Heart left ventricle (tissue), 16 donors: ENCODE measurements at regions not wholly inside any gene's neighbourhood (a gene's known extent, or its start where the extent isn't known, plus 50 kb on each side); places are given as distances from the start of the nearest gene placed in this dataset.
"Not testable (repeated sequence)": the region's sequence is repeated elsewhere in the genome, so short reads cannot be mapped to it uniquely, and the experiment has no call there.

Experiments used
- ATAC-seq, 4 donors: fragments of 200-7000 bp; cut with Tn5 transposase; one replicate each; pipeline ENCODE4 v1.9.1; 2020 to 2022; ENCODE audit warnings: moderate library complexity in 4 of 4, mild to moderate bottlenecking in 3 of 4, moderate number of reproducible peaks in 1 of 4
- DNase-seq, 5 donors: peaks; one replicate each; pipeline ENCODE4 v3.0.0-alpha.2; 2020
- H3K27ac ChIP-seq, 12 donors: fragments of 200-600 bp; sonication (generic) in 4 of 12; one replicate each; pipeline versions ENCODE4 v1.5.0 to v1.8.0; 2016 to 2022; ENCODE audit warnings: mild to moderate bottlenecking in 2 of 12
- H3K27me3 ChIP-seq, 9 donors: fragments of 200-600 bp; sonication (generic) in 2 of 9; one replicate each; pipeline versions ENCODE4 v1.5.1 to v1.8.0; 2016 to 2022; ENCODE audit warnings: mild to moderate bottlenecking in 3 of 9
- H3K36me3 ChIP-seq, 9 donors: fragments of 200-600 bp; sonication (generic) in 2 of 9; one replicate each; pipeline versions ENCODE4 v1.5.0 to v1.8.0; 2018 to 2022; ENCODE audit warnings: mild to moderate bottlenecking in 2 of 9
- H3K4me1 ChIP-seq, 12 donors: fragments of 200-600 bp; sonication (generic) in 4 of 12; one replicate each; pipeline versions ENCODE4 v1.5.0 to v1.8.0; 2016 to 2022; ENCODE audit warnings: mild to moderate bottlenecking in 3 of 12
- H3K4me3 ChIP-seq, 12 donors: fragments of 200-600 bp; sonication (generic) in 4 of 12; one replicate each; pipeline versions ENCODE4 v1.5.0 to v1.8.0; 2017 to 2022; ENCODE audit warnings: mild to moderate bottlenecking in 9 of 12, moderate library complexity in 4 of 12
- H3K9me3 ChIP-seq, 12 donors: fragments of 200-600 bp; sonication (generic) in 4 of 12; one replicate each; pipeline versions ENCODE4 v1.5.0 to v1.8.0; 2016 to 2022; ENCODE audit warnings: mild to moderate bottlenecking in 1 of 12
- WGBS, 4 donors: extraction: QIAGEN DNeasy Blood & Tissue Kit in 2 of 4; methylation state at CpG; one replicate each; pipeline versions ENCODE4 v1.1.5 to v1.1.7; 2013 to 2018; 5-methylcytosine and 5-hydroxymethylcytosine counted together
- intact Hi-C, 10 donors: fragments of 100-400 bp; cut with DNase I; formaldehyde crosslinking; loops; one replicate each; pipeline versions ENCODE4 v1.11.1 to v1.14.2; 2022
- TF ChIP-seq, protein P1 (sequence below), 12 donors: fragments of 200-600 bp; sonication (generic) in 4 of 12; IDR thresholded peaks; one replicate each; pipeline versions ENCODE4 v1.5.0 to v1.8.0; 2018 to 2022; ENCODE audit warnings: antibody characterized with exemption in 12 of 12, mild to moderate bottlenecking in 5 of 12
- donor health status: ischemic (EF 13 %, LVEDD 7.1; RV severe dilation, severe dysfunction).
- donor health status: healthy with polysubstance abuse.
- donor health status: DM: no; HTN: yes; CAD: no.
- donor health status: DM: no; HTN: no; CAD: no.
- donor health status: ischemic (EF 25% LVEDD 6.9; RV normal size, moderate dysfunction).
- donor health status: ischemic (EF 25% LVEDD 5.7; RV mildly dilated, moderate dysfunction).
- donor health status: healthy.
- donor health status: DM: yes; HTN: yes; CAD: no.
- donor health status: ischemic (EF 35%, LVEDD 5.7; RV mildly dilated, moderate dysfunction).
- donor health status: nonischemic (EF 11% LVEDD 7.7; RV severe dilation, severe dysfunction).
- donor health status: DM: yes; HTN: yes; CAD: no.
- donor health status: PGD.
- donor health status: ischemic (EF 29% LVEDD 5.4; RV normal size, mild dysfunction).
- donor health status: nonischemic (EF 23%, LVEDD 6.1; RV moderate dilation, normal function).

DNA sequence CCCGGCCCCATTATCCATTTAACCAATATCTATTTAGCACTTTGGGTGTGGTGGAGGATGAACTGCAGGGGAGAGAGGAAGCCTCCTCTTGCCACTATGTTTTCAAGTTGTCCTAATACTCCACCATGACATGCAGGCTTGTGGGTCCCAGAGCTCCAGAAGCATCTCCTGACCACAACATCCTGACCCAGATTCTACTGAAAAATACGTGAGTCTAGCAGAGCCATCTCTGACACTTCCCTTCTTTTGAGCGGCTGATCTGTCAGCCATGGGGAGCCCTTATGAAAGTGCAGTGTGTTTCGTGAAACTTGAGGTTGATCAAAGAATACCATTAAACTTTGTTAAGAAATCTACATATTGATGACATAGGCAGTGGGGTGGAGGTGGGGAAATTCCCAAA lies 126.6 kb downstream of the UNC93B1 start:
- H3K27me3 ChIP-seq, H3K36me3 ChIP-seq, DNase-seq, H3K4me3 ChIP-seq, H3K27ac ChIP-seq, H3K4me1 ChIP-seq, H3K9me3 ChIP-seq, ATAC-seq, intact Hi-C loops: not testable (repeated sequence)
- WGBS, 4 donors = 56 to 73% (median 64%) methylated on average over 3 to 4 of the region's 4 CpGs

DNA sequence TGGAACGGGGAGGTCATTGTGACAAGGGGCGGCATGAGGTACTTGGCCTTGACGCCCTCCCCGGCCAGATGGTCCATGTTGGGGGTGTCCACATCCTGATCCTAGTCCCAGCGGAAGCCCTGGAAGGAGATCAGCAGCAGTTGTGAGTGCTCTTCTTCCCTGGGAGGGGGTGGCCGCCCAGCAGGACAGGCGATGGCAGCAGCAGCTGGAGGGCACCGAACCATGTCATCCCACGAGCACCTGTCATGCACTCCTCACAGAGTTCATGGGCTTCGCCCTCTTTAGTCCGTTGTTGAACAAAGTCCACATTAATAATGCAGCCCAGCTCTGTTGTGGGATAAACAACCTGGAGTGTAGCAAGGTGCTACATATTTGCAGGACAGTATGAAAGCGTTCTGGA lies 130.7 kb downstream of the UNC93B1 start:
- H3K36me3 ChIP-seq, H3K27ac ChIP-seq, H3K27me3 ChIP-seq, H3K9me3 ChIP-seq, ATAC-seq, H3K4me1 ChIP-seq, H3K4me3 ChIP-seq, DNase-seq, intact Hi-C loops: not testable (repeated sequence)
- WGBS, 4 donors = 80 to 88% (median 84%) methylated on average over 12 of the region's 12 CpGs

DNA sequence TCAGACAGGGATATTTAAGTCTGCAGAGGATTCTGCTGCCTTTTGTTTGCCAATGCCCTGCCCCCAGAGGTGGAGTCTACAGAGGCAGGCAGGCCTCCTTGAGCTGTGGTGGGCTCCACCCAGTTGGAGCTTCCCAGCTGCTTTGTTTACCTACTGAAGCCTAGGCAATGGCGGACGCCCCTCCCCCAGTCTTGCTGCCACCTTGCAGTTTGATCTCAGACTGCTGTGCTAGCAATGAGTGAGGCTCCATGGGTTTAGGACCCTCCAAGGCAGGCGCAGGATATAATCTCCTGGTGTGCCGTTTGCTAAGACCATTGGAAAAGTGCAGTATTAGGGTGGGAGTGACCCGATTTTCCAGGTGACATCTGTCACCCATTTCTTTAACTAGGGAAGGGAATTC lies 132.7 kb downstream of the UNC93B1 start:
- H3K4me3 ChIP-seq, H3K9me3 ChIP-seq, DNase-seq, H3K4me1 ChIP-seq, H3K27ac ChIP-seq, ATAC-seq, H3K36me3 ChIP-seq, intact Hi-C loops, H3K27me3 ChIP-seq: not testable (repeated sequence)
- WGBS, 4 donors = 90 to 94% (median 93%) methylated on average over 4 to 5 of the region's 5 CpGs

DNA sequence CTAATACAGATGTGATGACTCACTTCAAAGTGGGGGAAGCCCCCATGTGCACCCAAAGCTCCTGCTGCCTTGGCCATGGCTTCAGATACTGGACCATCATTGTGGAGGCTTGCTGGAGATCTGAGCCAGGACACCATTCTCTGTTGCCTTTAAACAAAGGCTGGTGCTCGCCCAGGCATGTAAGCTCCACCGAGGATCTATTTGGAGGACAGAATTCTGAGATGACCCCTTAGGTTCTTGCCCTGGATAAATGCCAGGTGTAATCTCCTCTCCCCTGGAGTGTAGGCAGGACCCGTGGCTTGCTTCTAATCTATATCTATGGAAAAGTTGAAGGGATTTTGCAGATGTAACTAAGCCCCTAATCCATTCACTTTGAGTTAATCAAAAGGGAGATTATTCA lies 141.0 kb downstream of the UNC93B1 start:
- H3K36me3 ChIP-seq, intact Hi-C loops, DNase-seq, H3K27ac ChIP-seq, H3K27me3 ChIP-seq, H3K9me3 ChIP-seq, H3K4me1 ChIP-seq, ATAC-seq, H3K4me3 ChIP-seq: not testable (repeated sequence)
- 38 to 57% (median 41%) methylated on average over 2 to 3 of the region's 3 CpGs for WGBS, 4 donors

DNA sequence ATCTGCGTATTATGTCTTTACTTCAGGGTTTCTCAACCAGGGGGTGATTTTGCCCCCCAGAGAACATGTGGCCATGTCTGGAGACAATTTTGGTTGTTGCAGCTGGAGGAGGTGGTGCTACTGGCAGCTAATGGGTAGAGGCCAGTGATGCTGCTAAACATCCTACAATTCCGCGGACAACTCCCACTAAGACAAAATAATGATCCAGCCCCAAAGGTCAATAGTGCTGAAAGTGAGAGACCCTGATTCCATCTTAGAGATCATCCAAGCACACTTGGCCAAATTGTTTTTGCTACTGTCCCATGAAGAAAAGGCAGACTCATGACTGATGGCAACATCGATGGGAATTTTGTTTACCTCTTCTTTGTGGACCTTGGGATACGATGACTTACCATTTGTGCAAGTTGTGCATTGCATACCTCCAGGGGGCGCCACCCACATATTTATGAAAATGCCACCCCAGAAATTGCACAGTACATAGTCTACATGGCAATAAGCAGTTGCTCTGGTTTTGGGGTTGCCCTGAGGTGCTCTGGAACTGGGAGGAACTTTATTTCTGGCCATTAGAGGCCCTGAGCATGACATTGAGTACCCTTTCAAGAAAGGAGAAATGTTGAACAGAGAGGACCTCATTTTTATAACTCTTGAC lies 144.3 kb downstream of the UNC93B1 start:
- WGBS, 4 donors = 57 to 96% (median 78%) methylated on average over 3 to 5 of the region's 6 CpGs
- H3K27me3 ChIP-seq, H3K4me3 ChIP-seq, ATAC-seq, H3K9me3 ChIP-seq, H3K27ac ChIP-seq, DNase-seq, intact Hi-C loops, H3K36me3 ChIP-seq, H3K4me1 ChIP-seq: not testable (repeated sequence)
- TF ChIP-seq, protein P1, sequence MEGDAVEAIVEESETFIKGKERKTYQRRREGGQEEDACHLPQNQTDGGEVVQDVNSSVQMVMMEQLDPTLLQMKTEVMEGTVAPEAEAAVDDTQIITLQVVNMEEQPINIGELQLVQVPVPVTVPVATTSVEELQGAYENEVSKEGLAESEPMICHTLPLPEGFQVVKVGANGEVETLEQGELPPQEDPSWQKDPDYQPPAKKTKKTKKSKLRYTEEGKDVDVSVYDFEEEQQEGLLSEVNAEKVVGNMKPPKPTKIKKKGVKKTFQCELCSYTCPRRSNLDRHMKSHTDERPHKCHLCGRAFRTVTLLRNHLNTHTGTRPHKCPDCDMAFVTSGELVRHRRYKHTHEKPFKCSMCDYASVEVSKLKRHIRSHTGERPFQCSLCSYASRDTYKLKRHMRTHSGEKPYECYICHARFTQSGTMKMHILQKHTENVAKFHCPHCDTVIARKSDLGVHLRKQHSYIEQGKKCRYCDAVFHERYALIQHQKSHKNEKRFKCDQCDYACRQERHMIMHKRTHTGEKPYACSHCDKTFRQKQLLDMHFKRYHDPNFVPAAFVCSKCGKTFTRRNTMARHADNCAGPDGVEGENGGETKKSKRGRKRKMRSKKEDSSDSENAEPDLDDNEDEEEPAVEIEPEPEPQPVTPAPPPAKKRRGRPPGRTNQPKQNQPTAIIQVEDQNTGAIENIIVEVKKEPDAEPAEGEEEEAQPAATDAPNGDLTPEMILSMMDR (IDR thresholded peaks at IDR 0.05) = peak in 6 of 12 donors; percentile 8 to 33 (median 14)

DNA sequence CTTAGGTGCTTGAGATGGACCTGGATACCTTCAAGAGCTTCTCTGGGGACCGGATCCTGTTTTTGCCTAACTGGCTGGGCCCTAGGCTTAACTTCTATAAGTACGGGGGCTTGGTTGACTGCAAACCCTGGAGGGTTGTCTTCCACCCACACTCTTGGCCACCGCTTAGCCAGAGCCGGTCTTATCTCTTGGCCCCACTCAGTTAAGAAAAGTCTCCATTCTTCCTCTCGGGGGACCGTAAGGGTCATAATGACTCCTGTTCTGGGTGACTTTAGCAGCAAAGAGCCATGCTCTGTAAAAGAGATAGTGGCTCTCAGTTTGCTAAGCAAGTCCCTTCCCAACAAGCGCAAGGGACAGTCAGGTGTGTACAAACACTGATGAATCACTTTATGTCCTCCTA lies 153.2 kb downstream of the UNC93B1 start:
- H3K36me3 ChIP-seq, DNase-seq, H3K27me3 ChIP-seq, H3K4me1 ChIP-seq, H3K4me3 ChIP-seq, H3K27ac ChIP-seq, ATAC-seq, intact Hi-C loops, H3K9me3 ChIP-seq: not testable (repeated sequence)
- 38 to 67% (median 53%) methylated on average over 1 to 7 of the region's 7 CpGs for WGBS, 4 donors

DNA sequence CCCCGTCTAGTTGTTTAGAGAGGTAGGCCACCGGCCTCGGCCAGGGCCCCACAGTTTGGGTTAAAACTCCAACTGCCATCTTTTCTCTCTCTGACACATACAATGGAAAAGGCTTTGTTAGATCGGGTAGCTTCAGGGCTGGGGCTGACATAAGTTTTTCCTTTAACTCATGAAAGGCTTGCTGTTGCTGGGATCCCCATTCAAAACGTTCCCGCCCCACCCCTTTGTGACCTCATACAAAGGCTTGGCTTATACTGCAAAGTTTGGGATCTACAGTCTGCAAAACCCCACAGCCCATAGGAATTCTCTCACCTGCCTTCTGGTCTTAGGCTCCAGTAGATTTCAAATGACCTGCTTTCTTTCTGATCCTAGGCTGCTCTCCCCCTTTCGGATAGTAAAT lies 154.1 kb downstream of the UNC93B1 start:
- H3K36me3 ChIP-seq, H3K27me3 ChIP-seq, H3K27ac ChIP-seq, H3K9me3 ChIP-seq, DNase-seq, ATAC-seq, H3K4me1 ChIP-seq, H3K4me3 ChIP-seq, intact Hi-C loops: not testable (repeated sequence)
- WGBS, 4 donors = 64 to 85% (median 72%) methylated on average over 5 to 7 of the region's 7 CpGs
